Esophagus squamous epithelium (tissue), 4 donors: ENCODE measurements at regions not wholly inside any gene's neighbourhood (a gene's known extent, or its start where the extent isn't known, plus 50 kb on each side); places are given as distances from the start of the nearest gene placed in this dataset.

ENCODE experiments used
- POLR2A ChIP-seq, 4 donors: fragments of 450-650 bp; IDR thresholded peaks; one replicate each; pipeline ENCODE4 v1.6.1; 2017; ENCODE audit warnings: antibody characterized with exemption in 4 of 4, mild to moderate bottlenecking in 4 of 4, moderate library complexity in 3 of 4
- TF ChIP-seq, protein P1 (sequence below), 6 experiments: fragments of 450-650 bp in 4 of 6; fragments of 200-600 bp in 2 of 6; sonication (generic) in 2 of 6; IDR thresholded peaks; one replicate each; pipeline ENCODE4 v1.5.1; 2016 to 2019; ENCODE audit warnings: antibody characterized with exemption in 6 of 6, mild to moderate bottlenecking in 4 of 6, moderate library complexity in 4 of 6

DNA sequence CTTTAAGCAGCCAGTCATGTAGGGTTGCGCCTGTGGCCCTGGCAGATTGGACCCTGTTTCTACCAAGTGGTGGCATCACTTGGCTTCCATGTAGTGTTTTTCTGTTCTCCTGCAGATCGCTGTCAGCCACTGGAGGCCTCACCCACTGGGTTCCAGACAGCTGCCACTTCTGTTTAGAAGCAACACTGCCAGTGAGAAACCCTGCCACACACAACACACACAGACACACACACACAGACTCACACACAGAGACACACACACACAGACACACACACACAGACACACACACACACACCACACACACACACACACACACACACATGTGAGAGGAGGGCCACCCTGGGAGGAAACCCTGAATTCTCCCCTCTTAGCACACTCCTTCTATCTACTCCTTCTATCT is 51.8 kb downstream of the UTRN start:
- TF ChIP-seq, protein P1, sequence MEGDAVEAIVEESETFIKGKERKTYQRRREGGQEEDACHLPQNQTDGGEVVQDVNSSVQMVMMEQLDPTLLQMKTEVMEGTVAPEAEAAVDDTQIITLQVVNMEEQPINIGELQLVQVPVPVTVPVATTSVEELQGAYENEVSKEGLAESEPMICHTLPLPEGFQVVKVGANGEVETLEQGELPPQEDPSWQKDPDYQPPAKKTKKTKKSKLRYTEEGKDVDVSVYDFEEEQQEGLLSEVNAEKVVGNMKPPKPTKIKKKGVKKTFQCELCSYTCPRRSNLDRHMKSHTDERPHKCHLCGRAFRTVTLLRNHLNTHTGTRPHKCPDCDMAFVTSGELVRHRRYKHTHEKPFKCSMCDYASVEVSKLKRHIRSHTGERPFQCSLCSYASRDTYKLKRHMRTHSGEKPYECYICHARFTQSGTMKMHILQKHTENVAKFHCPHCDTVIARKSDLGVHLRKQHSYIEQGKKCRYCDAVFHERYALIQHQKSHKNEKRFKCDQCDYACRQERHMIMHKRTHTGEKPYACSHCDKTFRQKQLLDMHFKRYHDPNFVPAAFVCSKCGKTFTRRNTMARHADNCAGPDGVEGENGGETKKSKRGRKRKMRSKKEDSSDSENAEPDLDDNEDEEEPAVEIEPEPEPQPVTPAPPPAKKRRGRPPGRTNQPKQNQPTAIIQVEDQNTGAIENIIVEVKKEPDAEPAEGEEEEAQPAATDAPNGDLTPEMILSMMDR (IDR thresholded peaks at IDR 0.05), result no peak
- no peak for TF ChIP-seq POLR2A (IDR thresholded peaks at IDR 0.05)
